ENCODE measurements at regions not wholly inside any gene's neighbourhood (a gene's known extent, or its start where the extent isn't known, plus 50 kb on each side); places are given as distances from the start of the nearest gene placed in this dataset.

- Histone ChIP-seq H3K4me1 (ENCODE audit: control insufficient read depth, insufficient read depth, low read length) (no peaks in the 10 kb centered on the region), H3K4me3 (ENCODE audit: insufficient read depth, low read depth, low read length) (no peak overlapping the region), H3K9me3 (ENCODE audit: control insufficient read depth, low read length) (no peaks in the 10 kb centered on the region), H3K27me3 (ENCODE audit: control insufficient read depth, insufficient read depth, low read length, poor library complexity, severe bottlenecking) (no peaks in the 10 kb centered on the region), H3K27ac (ENCODE audit: insufficient read depth, low read depth, low read length, poor library complexity, severe bottlenecking) (no peak overlapping the region), H3K36me3 (ENCODE audit: control insufficient read depth, insufficient read depth, low read length) (no peaks in the 10 kb centered on the region)
Observed at GRCh38 chr1:72777918-72778317, 495.6 kb upstream of the NEGR1 start.

GRCh38 chr1:72763481-72763880, 481.1 kb upstream of the NEGR1 start:
- Histone ChIP-seq H3K4me3 (ENCODE audit: insufficient read depth, low read depth, low read length) (no peak overlapping the region), H3K27me3 (ENCODE audit: control insufficient read depth, insufficient read depth, low read length, poor library complexity, severe bottlenecking) (no peaks in the 10 kb centered on the region), H3K36me3 (ENCODE audit: control insufficient read depth, insufficient read depth, low read length) (no peaks in the 10 kb centered on the region), H3K27ac (ENCODE audit: insufficient read depth, low read depth, low read length, poor library complexity, severe bottlenecking) (no peak overlapping the region), H3K9me3 (ENCODE audit: control insufficient read depth, low read length) (no peaks in the 10 kb centered on the region), H3K4me1 (ENCODE audit: control insufficient read depth, insufficient read depth, low read length) (no peaks in the 10 kb centered on the region)
- WGBS, 2 experiments: 96 to 100% methylated on average over 2 of the region's 2 CpGs

GRCh38 chr1:72759486-72759885, 477.1 kb upstream of the NEGR1 start:
- 90 to 98% methylated on average over 1 to 3 of the region's 3 CpGs for WGBS, 2 experiments

GRCh38 chr1:72757843-72758242, 475.5 kb upstream of the NEGR1 start:
- H3K4me1 ChIP-seq (ENCODE audit: control insufficient read depth, insufficient read depth, low read length): no peaks in the 10 kb centered on the region
- no peaks in the 10 kb centered on the region for H3K27me3 ChIP-seq (ENCODE audit: control insufficient read depth, insufficient read depth, low read length, poor library complexity, severe bottlenecking)
- H3K36me3 ChIP-seq (ENCODE audit: control insufficient read depth, insufficient read depth, low read length): no peaks in the 10 kb centered on the region
- WGBS, 2 experiments: 96 to 98% methylated on average over 2 of the region's 2 CpGs
- H3K9me3 ChIP-seq (ENCODE audit: control insufficient read depth, low read length): no peaks in the 10 kb centered on the region
- no peak overlapping the region for H3K4me3 ChIP-seq (ENCODE audit: insufficient read depth, low read depth, low read length)
- H3K27ac ChIP-seq (ENCODE audit: insufficient read depth, low read depth, low read length, poor library complexity, severe bottlenecking): no peak overlapping the region

More at GRCh38 chr1:72759486-72759885, 477.1 kb upstream of the NEGR1 start:
- Histone ChIP-seq H3K9me3 (ENCODE audit: control insufficient read depth, low read length) (no peaks in the 10 kb centered on the region), H3K27ac (ENCODE audit: insufficient read depth, low read depth, low read length, poor library complexity, severe bottlenecking) (no peak overlapping the region), H3K27me3 (ENCODE audit: control insufficient read depth, insufficient read depth, low read length, poor library complexity, severe bottlenecking) (no peaks in the 10 kb centered on the region), H3K4me1 (ENCODE audit: control insufficient read depth, insufficient read depth, low read length) (no peaks in the 10 kb centered on the region), H3K4me3 (ENCODE audit: insufficient read depth, low read depth, low read length) (no peak overlapping the region), H3K36me3 (ENCODE audit: control insufficient read depth, insufficient read depth, low read length) (no peaks in the 10 kb centered on the region)

GRCh38 chr1:72745413-72745812, 463.1 kb upstream of the NEGR1 start:
- WGBS, 2 experiments: 89 to 91% methylated on average over 2 of the region's 2 CpGs
- Histone ChIP-seq H3K9me3 (ENCODE audit: control insufficient read depth, low read length) (no peaks in the 10 kb centered on the region), H3K27ac (ENCODE audit: insufficient read depth, low read depth, low read length, poor library complexity, severe bottlenecking) (no peak overlapping the region)

GRCh38 chr1:72734415-72734814, 452.1 kb upstream of the NEGR1 start:
- H3K9me3 ChIP-seq (ENCODE audit: control insufficient read depth, low read length): no peaks in the 10 kb centered on the region
- 90% methylated on average over 1 of the region's 1 CpG; no CpG with 5 or more reads in 1 of the 2 experiments for WGBS, 2 experiments

More at GRCh38 chr1:72745413-72745812, 463.1 kb upstream of the NEGR1 start:
- Histone ChIP-seq H3K4me3 (ENCODE audit: insufficient read depth, low read depth, low read length) (no peak overlapping the region), H3K4me1 (ENCODE audit: control insufficient read depth, insufficient read depth, low read length) (no peaks in the 10 kb centered on the region), H3K27me3 (ENCODE audit: control insufficient read depth, insufficient read depth, low read length, poor library complexity, severe bottlenecking) (no peaks in the 10 kb centered on the region), H3K36me3 (ENCODE audit: control insufficient read depth, insufficient read depth, low read length) (no peaks in the 10 kb centered on the region)

GRCh38 chr1:72724951-72725861, 442.9 kb upstream of the NEGR1 start:
- 86 to 87% methylated on average over 17 of the region's 17 CpGs for WGBS, 2 experiments
- Histone ChIP-seq H3K9me3 (ENCODE audit: control insufficient read depth, low read length) (no peaks in the 10 kb centered on the region), H3K27ac (ENCODE audit: insufficient read depth, low read depth, low read length, poor library complexity, severe bottlenecking) (no peak overlapping the region), H3K4me1 (ENCODE audit: control insufficient read depth, insufficient read depth, low read length) (no peaks in the 10 kb centered on the region), H3K36me3 (ENCODE audit: control insufficient read depth, insufficient read depth, low read length) (no peaks in the 10 kb centered on the region), H3K27me3 (ENCODE audit: control insufficient read depth, insufficient read depth, low read length, poor library complexity, severe bottlenecking) (no peaks in the 10 kb centered on the region), H3K4me3 (ENCODE audit: insufficient read depth, low read depth, low read length) (no peak overlapping the region)

More at GRCh38 chr1:72734415-72734814, 452.1 kb upstream of the NEGR1 start:
- no peaks in the 10 kb centered on the region for H3K4me1 ChIP-seq (ENCODE audit: control insufficient read depth, insufficient read depth, low read length)
- no peaks in the 10 kb centered on the region for H3K36me3 ChIP-seq (ENCODE audit: control insufficient read depth, insufficient read depth, low read length)
- no peak overlapping the region for H3K27ac ChIP-seq (ENCODE audit: insufficient read depth, low read depth, low read length, poor library complexity, severe bottlenecking)
- H3K4me3 ChIP-seq (ENCODE audit: insufficient read depth, low read depth, low read length): no peak overlapping the region
- no peaks in the 10 kb centered on the region for H3K27me3 ChIP-seq (ENCODE audit: control insufficient read depth, insufficient read depth, low read length, poor library complexity, severe bottlenecking)

GRCh38 chr1:72705921-72706320, 423.6 kb upstream of the NEGR1 start:
- Histone ChIP-seq H3K9me3 (ENCODE audit: control insufficient read depth, low read length) (no peaks in the 10 kb centered on the region), H3K27me3 (ENCODE audit: control insufficient read depth, insufficient read depth, low read length, poor library complexity, severe bottlenecking) (no peaks in the 10 kb centered on the region), H3K4me1 (ENCODE audit: control insufficient read depth, insufficient read depth, low read length) (no peaks in the 10 kb centered on the region), H3K27ac (ENCODE audit: insufficient read depth, low read depth, low read length, poor library complexity, severe bottlenecking) (no peak overlapping the region), H3K4me3 (ENCODE audit: insufficient read depth, low read depth, low read length) (no peak overlapping the region), H3K36me3 (ENCODE audit: control insufficient read depth, insufficient read depth, low read length) (no peaks in the 10 kb centered on the region)
- WGBS, 2 experiments: 93 to 99% methylated on average over 5 of the region's 5 CpGs

- 95% methylated on average over 2 of the region's 3 CpGs for WGBS, 2 experiments
- no peak overlapping the region for H3K27ac ChIP-seq (ENCODE audit: insufficient read depth, low read depth, low read length, poor library complexity, severe bottlenecking)
- H3K4me1 ChIP-seq (ENCODE audit: control insufficient read depth, insufficient read depth, low read length): no peaks in the 10 kb centered on the region
- H3K27me3 ChIP-seq (ENCODE audit: control insufficient read depth, insufficient read depth, low read length, poor library complexity, severe bottlenecking): no peaks in the 10 kb centered on the region
- H3K4me3 ChIP-seq (ENCODE audit: insufficient read depth, low read depth, low read length): no peak overlapping the region
- no peaks in the 10 kb centered on the region for H3K36me3 ChIP-seq (ENCODE audit: control insufficient read depth, insufficient read depth, low read length)
- H3K9me3 ChIP-seq (ENCODE audit: control insufficient read depth, low read length): no peaks in the 10 kb centered on the region
Observed at GRCh38 chr1:72704841-72705477, 422.6 kb upstream of the NEGR1 start.

GRCh38 chr1:72697410-72697809, 415.1 kb upstream of the NEGR1 start:
- H3K4me1 ChIP-seq (ENCODE audit: control insufficient read depth, insufficient read depth, low read length): no peaks in the 10 kb centered on the region
- H3K27ac ChIP-seq (ENCODE audit: insufficient read depth, low read depth, low read length, poor library complexity, severe bottlenecking): no peak overlapping the region
- no peaks in the 10 kb centered on the region for H3K9me3 ChIP-seq (ENCODE audit: control insufficient read depth, low read length)
- no peak overlapping the region for H3K4me3 ChIP-seq (ENCODE audit: insufficient read depth, low read depth, low read length)
- no peaks in the 10 kb centered on the region for H3K36me3 ChIP-seq (ENCODE audit: control insufficient read depth, insufficient read depth, low read length)
- WGBS, 2 experiments: 90 to 96% methylated on average over 2 of the region's 2 CpGs
- H3K27me3 ChIP-seq (ENCODE audit: control insufficient read depth, insufficient read depth, low read length, poor library complexity, severe bottlenecking): no peaks in the 10 kb centered on the region

All from ectodermal cell (in vitro differentiated cells).